ENCODE measurements at regions not wholly inside any gene's neighbourhood (a gene's known extent, or its start where the extent isn't known, plus 50 kb on each side); places are given as distances from the start of the nearest gene placed in this dataset.
"Not testable (repeated sequence)": the region's sequence is repeated elsewhere in the genome, so short reads cannot be mapped to it uniquely, and the experiment has no call there.

- TF ChIP-seq ZFX (IDR thresholded peaks at IDR 0.05; ENCODE audit: borderline replicate concordance) (no peak), CTCF (IDR thresholded peaks at IDR 0.05) (no peak)
- H3K27ac ChIP-seq = no peak overlapping the region
Observed at GRCh38 chr14:105700622-105701288, 174.4 kb downstream of the TMEM121 start.

GRCh38 chr14:105701456-105702274 is 175.3 kb downstream of the TMEM121 start:
- H3K27ac ChIP-seq = no peak overlapping the region
- no peak for TF ChIP-seq CTCF (IDR thresholded peaks at IDR 0.05)
- no peak for TF ChIP-seq ZFX (IDR thresholded peaks at IDR 0.05; ENCODE audit: borderline replicate concordance)

- TF ChIP-seq ZFX (IDR thresholded peaks at IDR 0.05; ENCODE audit: borderline replicate concordance) = no peak
- TF ChIP-seq CTCF (IDR thresholded peaks at IDR 0.05) = no peak
- no peak overlapping the region for H3K27ac ChIP-seq
Observed at GRCh38 chr14:105702275-105702817, 176.0 kb downstream of the TMEM121 start.

GRCh38 chr14:105703044-105703665 is 176.8 kb downstream of the TMEM121 start:
- not testable (repeated sequence) for H3K27ac ChIP-seq

GRCh38 chr14:105704091-105704490 is 177.7 kb downstream of the TMEM121 start:
- H3K27ac ChIP-seq = not testable (repeated sequence)

GRCh38 chr14:105704492-105704891 is 178.1 kb downstream of the TMEM121 start:
- H3K27ac ChIP-seq = not testable (repeated sequence)

- not testable (repeated sequence) for H3K27ac ChIP-seq
Observed at GRCh38 chr14:105705512-105705861, 179.1 kb downstream of the TMEM121 start.

GRCh38 chr14:105705862-105706700 is 179.7 kb downstream of the TMEM121 start:
- not testable (repeated sequence) for H3K27ac ChIP-seq

GRCh38 chr14:105706701-105707019 is 180.3 kb downstream of the TMEM121 start:
- not testable (repeated sequence) for H3K27ac ChIP-seq

- not testable (repeated sequence) for H3K27ac ChIP-seq
Observed at GRCh38 chr14:105707099-105707498, 180.7 kb downstream of the TMEM121 start.

GRCh38 chr14:105707723-105708151 is 181.4 kb downstream of the TMEM121 start:
- H3K27ac ChIP-seq = not testable (repeated sequence)

- H3K27ac ChIP-seq = not testable (repeated sequence)
Observed at GRCh38 chr14:105708251-105709134, 182.1 kb downstream of the TMEM121 start.

All from 22Rv1 (cell line).